HG02571 (cell line): ENCODE measurements at regions not wholly inside any gene's neighbourhood (a gene's known extent, or its start where the extent isn't known, plus 50 kb on each side); places are given as distances from the start of the nearest gene placed in this dataset.
"Not testable (repeated sequence)": the region's sequence is repeated elsewhere in the genome, so short reads cannot be mapped to it uniquely, and the experiment has no call there.

ENCODE experiments used
- ATAC-seq: cut with Tn5 transposase; IDR thresholded peaks from one replicate; pipeline ENCODE4 v1.9.1; 2021; ENCODE audit warnings: mild to moderate bottlenecking, moderate library complexity; ENCODE audit not compliant: unreplicated experiment

DNA sequence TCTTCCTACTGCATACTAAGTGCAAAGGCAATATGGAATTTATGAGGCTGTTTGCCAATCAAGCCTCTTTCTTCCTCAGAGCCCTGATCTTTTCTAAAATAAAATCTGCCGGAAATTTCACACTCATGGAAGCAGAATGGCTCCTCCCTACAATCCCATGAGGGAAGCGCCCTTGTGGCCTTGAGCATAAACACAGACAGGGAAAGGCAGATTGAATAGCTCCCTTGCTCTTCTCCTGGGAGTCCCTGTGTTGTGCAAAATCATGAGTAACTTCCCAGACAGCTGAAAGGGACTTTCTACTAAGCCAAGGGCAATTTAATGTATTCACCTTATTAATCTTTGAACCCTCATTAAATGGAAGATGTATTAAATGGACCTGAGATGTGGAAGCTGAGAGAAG lies 226.1 kb upstream of the PIK3R1 start:
- no peak for ATAC-seq

GRCh38 chr5:67986761-67987160 lies 228.8 kb upstream of the PIK3R1 start:
- no peak for ATAC-seq

DNA sequence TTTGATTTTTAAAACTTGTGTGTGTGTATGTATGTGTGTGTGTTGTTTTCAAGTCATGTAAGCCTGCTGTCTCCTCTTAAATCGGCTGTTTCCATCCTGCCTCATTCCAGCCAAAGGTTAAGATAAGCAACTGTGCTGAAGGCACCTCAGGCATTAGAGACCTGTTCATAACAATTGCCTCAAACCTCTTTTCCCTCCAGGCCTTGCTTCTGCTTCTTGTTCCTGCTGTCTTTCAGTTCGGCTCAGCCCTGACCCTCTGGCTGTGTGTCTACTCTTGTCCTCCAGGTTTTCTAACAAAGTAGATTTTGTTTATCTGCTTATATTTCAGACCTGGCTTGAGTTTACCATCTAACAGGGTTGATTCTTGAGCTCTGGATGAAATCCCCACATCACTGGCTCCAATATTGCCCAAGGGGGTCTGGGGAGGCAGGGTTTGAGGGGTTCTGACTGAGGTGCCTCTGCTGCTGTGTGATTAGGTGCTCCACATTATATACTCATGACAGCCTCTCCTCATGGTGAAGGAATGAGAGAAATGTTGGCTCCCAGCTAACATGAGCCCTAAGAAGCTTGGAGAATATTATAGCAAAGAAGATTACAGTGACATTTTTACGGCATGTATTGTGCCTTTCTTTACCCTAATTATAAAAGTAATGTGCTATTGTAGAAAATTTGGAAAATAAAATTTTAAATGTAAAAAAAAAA lies 229.7 kb upstream of the PIK3R1 start:
- no peak for ATAC-seq

DNA sequence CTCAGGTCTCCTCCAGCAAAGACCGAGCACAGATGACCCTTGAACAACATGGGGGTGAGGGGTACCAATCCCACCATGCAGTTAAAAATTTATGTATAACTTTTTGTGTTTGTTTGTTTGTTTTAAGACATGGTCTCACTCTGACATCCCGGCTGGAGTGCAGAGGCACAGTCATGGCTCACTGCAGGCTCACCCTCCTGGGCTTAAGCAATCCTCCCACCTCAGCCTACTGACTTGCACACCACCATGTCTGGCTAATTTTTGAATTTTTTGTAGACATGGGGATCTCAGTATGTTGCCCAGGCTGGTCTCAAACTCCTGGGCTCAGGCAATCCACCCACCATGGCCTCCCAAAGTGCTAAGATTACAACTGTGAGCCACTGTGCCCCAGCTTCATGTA lies 231.0 kb upstream of the PIK3R1 start:
- ATAC-seq, result no peak

GRCh38 chr5:67983251-67984110 lies 232.1 kb upstream of the PIK3R1 start:
- no peak for ATAC-seq

DNA sequence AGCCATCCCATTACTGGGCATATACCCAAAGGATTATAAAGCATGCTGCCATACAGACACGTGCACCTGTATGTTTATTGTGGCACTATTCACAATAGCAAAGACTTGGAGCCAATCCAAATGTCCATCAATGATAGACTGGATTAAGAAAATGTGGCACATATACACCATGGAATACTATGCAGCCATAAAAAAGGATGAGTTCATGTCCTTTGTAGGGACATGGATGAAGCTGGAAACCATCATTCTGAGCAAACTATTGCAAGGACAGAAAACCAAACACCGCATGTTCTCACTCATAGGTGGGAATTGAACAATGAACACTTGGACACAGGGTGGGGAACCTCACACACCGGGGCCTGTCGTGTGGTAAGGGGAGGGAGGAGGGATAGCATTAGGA lies 233.4 kb upstream of the PIK3R1 start:
- not testable (repeated sequence) for ATAC-seq

GRCh38 chr5:67978171-67978570 lies 237.4 kb upstream of the PIK3R1 start:
- no peak for ATAC-seq

DNA sequence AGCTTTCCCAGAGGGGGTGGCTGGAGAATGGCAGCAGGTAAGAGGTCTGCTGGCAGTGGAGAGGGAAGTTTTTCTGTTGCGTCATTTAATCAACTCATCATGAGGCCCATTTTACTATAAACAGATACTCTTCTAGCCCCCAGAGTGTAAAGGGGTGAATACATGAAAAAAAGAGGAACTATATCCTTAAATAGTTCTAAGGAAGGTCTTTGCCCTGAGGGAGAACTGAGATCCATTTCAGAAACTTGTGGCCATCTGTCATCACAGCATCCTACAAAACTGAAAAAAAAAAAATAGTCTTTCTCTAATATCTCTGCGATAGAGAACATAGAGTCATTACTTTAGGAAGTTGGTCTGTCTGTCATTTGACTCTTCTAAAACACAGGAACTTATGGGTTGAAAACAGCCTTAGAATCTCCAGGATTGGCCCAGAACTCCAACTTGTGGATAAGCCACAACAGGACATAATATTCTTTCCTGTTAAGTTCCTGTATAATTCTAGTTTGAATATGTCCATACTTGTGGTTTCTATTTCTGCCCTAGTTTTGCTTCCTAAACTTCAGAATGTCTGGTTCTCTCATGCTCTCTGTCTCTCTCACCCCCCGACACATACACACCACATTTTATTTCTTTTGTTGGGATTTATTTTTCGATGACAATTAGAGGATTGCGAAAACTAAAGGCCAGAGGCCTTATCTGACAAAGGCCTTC lies 238.5 kb upstream of the PIK3R1 start:
- ATAC-seq, result no peak

GRCh38 chr5:67976181-67976580 lies 239.4 kb upstream of the PIK3R1 start:
- ATAC-seq, result no peak

- ATAC-seq, result no peak
Measured at GRCh38 chr5:67974471-67974870, 241.1 kb upstream of the PIK3R1 start.

DNA sequence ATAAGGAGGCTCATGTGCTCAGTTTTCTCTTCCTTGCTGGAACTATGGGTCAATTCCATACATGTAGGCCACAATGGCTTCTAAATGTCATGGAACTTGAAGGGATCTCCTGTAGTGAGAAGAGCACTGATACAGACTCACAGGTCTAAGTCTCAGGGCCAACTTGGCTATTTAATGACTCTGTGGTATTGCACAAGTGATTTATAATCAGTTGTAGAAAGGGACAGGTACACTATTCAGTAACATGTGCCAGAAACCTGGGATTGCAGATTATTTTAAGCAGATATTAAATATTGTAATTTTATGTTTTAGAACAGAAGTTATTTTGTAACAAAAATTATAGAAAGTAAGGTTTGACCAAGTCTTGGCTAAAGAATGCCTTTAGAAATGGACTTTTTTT lies 241.5 kb upstream of the PIK3R1 start:
- no peak for ATAC-seq

- no peak for ATAC-seq
Measured at GRCh38 chr5:67971971-67972821, 243.4 kb upstream of the PIK3R1 start.

GRCh38 chr5:67971223-67971830 lies 244.2 kb upstream of the PIK3R1 start:
- ATAC-seq, result no peak

GRCh38 chr5:67969631-67970030 lies 245.9 kb upstream of the PIK3R1 start:
- no peak for ATAC-seq

DNA sequence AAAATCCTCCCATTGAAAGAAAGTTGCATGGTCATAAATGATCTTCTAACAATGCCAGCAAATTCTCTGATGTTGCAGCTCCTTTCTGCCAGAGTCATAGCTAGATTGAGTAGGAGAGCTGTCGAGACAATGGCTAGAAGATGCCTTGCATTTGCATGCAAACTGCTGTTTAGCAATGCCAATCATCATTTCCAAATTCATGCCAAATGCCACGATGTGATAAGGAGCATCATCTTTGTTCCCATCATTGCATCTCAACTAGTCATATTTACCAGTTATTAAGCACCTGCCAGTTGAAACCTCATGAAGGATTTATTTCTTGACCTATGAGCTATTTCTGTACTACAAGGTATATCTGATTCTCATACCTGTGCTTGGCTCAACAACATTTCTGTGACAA lies 246.4 kb upstream of the PIK3R1 start:
- no peak for ATAC-seq

DNA sequence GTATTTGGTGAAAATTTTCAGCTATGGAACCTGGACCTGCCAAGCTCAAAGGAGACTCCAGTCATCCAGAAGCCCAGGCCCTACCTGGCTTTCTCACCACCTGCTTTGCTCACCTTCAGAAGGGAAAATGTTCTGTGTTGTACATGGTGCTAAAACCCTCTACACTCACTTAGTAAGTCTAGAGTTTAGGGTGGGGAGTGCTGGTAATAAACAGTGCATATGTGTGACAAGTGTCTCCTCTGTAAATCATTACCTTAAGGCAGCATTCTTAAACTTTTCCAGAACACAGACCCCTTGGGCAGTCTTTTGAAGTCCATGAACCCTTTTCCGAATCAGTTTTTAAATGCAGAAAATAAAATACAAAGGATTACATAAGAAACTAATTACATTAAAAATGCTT lies 248.8 kb upstream of the PIK3R1 start:
- no peak for ATAC-seq

- ATAC-seq, result no peak
Measured at GRCh38 chr5:67964619-67965018, 250.9 kb upstream of the PIK3R1 start.

DNA sequence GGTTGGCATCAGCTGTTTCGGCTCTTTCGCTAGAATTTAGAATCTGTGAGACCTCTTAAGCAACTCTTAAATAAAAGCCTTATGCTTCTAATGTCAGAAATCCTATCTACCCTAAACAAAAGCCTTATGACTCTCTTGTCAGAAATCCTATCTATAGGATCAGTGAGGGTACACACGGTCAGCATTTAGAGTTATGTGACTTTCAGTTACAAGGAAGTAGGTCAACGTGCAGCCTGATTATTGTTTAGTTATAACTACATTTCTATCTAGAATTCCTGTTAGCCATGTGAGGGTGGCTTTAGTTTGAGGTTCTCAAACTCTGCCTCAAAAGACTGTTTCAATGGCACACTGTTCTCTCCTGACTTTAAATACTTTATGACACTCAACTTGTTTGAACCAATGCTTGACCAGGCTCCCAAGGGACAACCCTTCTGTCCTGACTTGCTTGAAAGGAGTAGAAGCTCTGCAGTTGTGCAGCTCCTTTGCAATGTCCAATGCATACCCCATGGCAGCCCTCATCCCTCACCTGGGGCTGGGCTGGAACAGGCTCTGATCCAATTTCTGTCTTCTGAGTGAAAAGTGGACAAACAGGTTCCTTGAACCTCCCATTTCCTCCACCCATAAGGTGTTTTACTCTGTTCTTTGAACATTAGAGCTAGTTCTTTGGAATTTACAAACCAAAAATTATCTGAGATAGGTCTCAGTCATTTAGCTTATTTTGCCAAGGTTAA lies 251.6 kb upstream of the PIK3R1 start:
- ATAC-seq, result no peak

DNA sequence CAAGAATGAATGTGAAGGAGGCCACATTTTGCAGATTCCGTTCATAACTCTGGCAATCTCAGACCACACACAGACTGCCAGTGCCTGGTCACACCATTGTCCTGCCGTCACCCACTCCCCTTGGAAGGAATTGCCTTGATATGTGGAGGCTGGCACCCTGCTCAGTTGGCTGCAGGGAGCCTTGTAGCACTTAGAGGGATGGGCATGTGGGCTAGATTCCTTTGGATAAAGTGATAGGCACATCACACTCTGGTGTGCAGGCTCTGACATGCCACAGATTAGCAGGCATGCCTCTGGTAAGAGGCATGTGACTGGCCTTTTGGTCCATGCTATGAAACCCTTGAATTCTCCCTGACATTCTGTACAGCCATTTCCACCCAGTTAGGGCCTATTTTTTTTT lies 254.6 kb upstream of the PIK3R1 start:
- no peak for ATAC-seq

GRCh38 chr5:67957374-67957773 lies 258.2 kb upstream of the PIK3R1 start:
- no peak for ATAC-seq
